ENCODE measurements at regions not wholly inside any gene's neighbourhood (a gene's known extent, or its start where the extent isn't known, plus 50 kb on each side); places are given as distances from the start of the nearest gene placed in this dataset.
A peak's percentile ranks its signal among the peaks of the same experiment; 100 is the strongest.

- ChIA-PET POLR2A (ENCODE audit: unreplicated experiment) (no interaction called here), CTCF (no interaction called here)
- no peak overlapping the region for H3K4me2 ChIP-seq (ENCODE audit: low read depth, low read length)
- in situ Hi-C loops (cut with MboI; ENCODE audit: low sequenced_read_pairs) = no loop called here
- H2BK120ac ChIP-seq (ENCODE audit: low read depth, low read length) = no peak overlapping the region
- H2AK9ac ChIP-seq (replicated peaks; ENCODE audit: low read depth, low read length, poor library complexity) = no peak overlapping the region
- H2BK5ac ChIP-seq (ENCODE audit: low read depth, low read length, poor library complexity, severe bottlenecking) = no peak overlapping the region
- H2BK20ac ChIP-seq (ENCODE audit: low read depth, low read length) = no peak overlapping the region; the same call in 1 of the 2 replicates
- no TSS peak for BruUV-seq (replicated peaks)
- intact Hi-C loops (cut with micrococcal nuclease) = loop anchor here (2.0 kb wide), 1 partner anchor 19 kb away; no protein-coding TSS in a partner anchor
- H3K9ac ChIP-seq (ENCODE audit: low read depth, low read length) = no peak overlapping the region
- H3K56ac ChIP-seq (ENCODE audit: extremely low read depth, insufficient read depth, low read length) = no peak overlapping the region
- H3K79me1 ChIP-seq (ENCODE audit: low read depth in 1 of 2, low read length in 2 of 2) = peaks cover 0 to 25% of the 10 kb centered on the region in 2 experiments; a peak in 1 of 4 replicates
- H3K9me3 ChIP-seq (ENCODE audit: control insufficient read depth, insufficient read depth, low read length) = no peaks in the 10 kb centered on the region
- H4K20me1 ChIP-seq (ENCODE audit: insufficient read depth, low read length) = no peaks in the 10 kb centered on the region
- ATAC-seq (ENCODE audit: low read depth) (no peak), DNase-seq (no peak)
- H3K4ac ChIP-seq (ENCODE audit: low read depth, low read length) = peak overlapping the region; percentile 38; the same call in 1 of the 2 replicates
- H3K14ac ChIP-seq (replicated peaks; ENCODE audit: low read depth, low read length) = peak overlapping the region; percentile 10; the same call in 1 of the 2 replicates
- no peak overlapping the region; a peak in 1 of 4 replicates for H4K8ac ChIP-seq (ENCODE audit: low read depth in 2 of 2, low read length in 2 of 2)
- H3K23ac ChIP-seq (ENCODE audit: low read depth, low read length) = 0 out of 2 replicates have a peak overlapping the region, but pooled peaks have one; percentile 25
- H3K36me3 ChIP-seq (ENCODE audit: control insufficient read depth, insufficient read depth, low read length) = peaks cover 1% of the 10 kb centered on the region; the same call in 1 of the 2 replicates
- no peak for TF ChIP-seq FOS (IDR thresholded peaks at IDR 0.05; ENCODE audit: low read depth, low read length)
- no peak for TF ChIP-seq RCOR1 (IDR thresholded peaks at IDR 0.05; ENCODE audit: insufficient replicate concordance, low read length)
- TF ChIP-seq CHD1 (IDR thresholded peaks at IDR 0.05; ENCODE audit: low read depth, low read length) = no peak
- TF ChIP-seq RAD21 (IDR thresholded peaks at IDR 0.05; ENCODE audit: low read length) = no peak
- TF ChIP-seq MAZ (IDR thresholded peaks at IDR 0.05; ENCODE audit: borderline replicate concordance, low read depth, low read length) = no peak
- no peak for TF ChIP-seq MXI1 (IDR thresholded peaks at IDR 0.05; ENCODE audit: borderline replicate concordance, low read depth, low read length)
- no peak for TF ChIP-seq MAFK (IDR thresholded peaks at IDR 0.05; ENCODE audit: low read depth, low read length)
- TF ChIP-seq SMC3 (IDR thresholded peaks at IDR 0.05; ENCODE audit: low read depth, low read length) = no peak
- H4K5ac ChIP-seq (ENCODE audit: low read depth, low read length) = no peak overlapping the region
- no peak overlapping the region for H2AFZ ChIP-seq (replicated peaks; ENCODE audit: low read length, poor library complexity)
- H3K9me1 ChIP-seq (ENCODE audit: insufficient read depth, low read length) = peaks cover 3% of the 10 kb centered on the region; the same call in 1 of the 2 replicates
- H2AK5ac ChIP-seq (ENCODE audit: low read depth, low read length) = no peak overlapping the region
- 0 out of 3 replicates have a peak overlapping the region, but pooled peaks have one; percentile 14 for H2BK15ac ChIP-seq (ENCODE audit: low read depth, low read length)
- no peak overlapping the region for H4K91ac ChIP-seq (ENCODE audit: insufficient read depth, low read depth, low read length)
- H3K27ac ChIP-seq (ENCODE audit: insufficient read depth, low read length) = no peak overlapping the region
- H3K27me3 ChIP-seq (ENCODE audit: control insufficient read depth, insufficient read depth, low read length) = no peaks in the 10 kb centered on the region
- dilution Hi-C loops (cut with HindIII; ENCODE audit: low sequenced_read_pairs, unreplicated experiment) = no loop called here
- H3K18ac ChIP-seq (ENCODE audit: low read depth, low read length) = no peak overlapping the region; the same call in 1 of the 2 replicates
- peaks cover 2% of the 10 kb centered on the region; the same call in 1 of the 2 replicates for H3K4me1 ChIP-seq (ENCODE audit: control insufficient read depth, insufficient read depth, low read length)
- H3K4me3 ChIP-seq (ENCODE audit: insufficient read depth, low read depth, low read length) = no peak overlapping the region
- no CpG with 5 or more reads among the region's 3 CpGs for WGBS, 2 experiments (ENCODE audit: extremely low coverage in 2 of 2, insufficient read length in 1 of 2)
Observed at GRCh38 chr1:232574077-232574476, 55.9 kb downstream of the SIPA1L2 start.

Measured in IMR-90 (cell line).